NCI-H345 (cell line): ENCODE measurements at regions not wholly inside any gene's neighbourhood (a gene's known extent, or its start where the extent isn't known, plus 50 kb on each side); places are given as distances from the start of the nearest gene placed in this dataset.
"Not testable (repeated sequence)": the region's sequence is repeated elsewhere in the genome, so short reads cannot be mapped to it uniquely, and the experiment has no call there.

Source experiments
- DNase-seq: peaks from one replicate; lab custom pipeline; 2025; lab: John Stamatoyannopoulos, UW

DNA sequence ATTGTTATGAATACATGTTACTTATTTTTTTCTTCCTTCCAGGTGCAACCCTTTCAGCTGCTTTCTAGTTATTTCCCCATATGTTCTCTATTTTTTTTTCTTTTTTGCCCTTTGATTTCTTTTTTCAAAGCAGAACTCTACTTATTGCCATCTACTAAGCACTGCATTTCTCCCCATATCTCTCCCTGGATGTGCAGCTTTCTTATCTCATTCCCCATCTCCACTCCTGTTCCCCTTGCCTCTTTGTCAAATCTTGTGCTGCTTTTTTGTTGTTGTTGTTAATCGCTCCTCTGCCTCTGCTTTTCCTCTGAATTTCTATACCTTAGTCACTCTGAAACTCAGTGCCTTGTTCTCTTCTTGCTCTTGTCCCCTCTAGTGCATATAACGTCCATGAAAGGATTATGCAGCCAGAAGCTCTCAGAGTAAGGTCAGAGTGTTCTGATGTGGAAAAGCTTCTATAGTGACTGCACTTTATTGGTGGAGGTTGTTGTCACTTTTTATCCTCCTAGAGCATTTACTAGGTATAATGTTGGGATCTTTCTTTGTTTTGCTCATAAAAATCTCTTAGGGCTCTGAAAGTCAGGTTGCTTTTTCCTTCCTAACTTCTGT, 51.1 kb upstream of the JADE1 start:
- DNase-seq, result no peak

DNA sequence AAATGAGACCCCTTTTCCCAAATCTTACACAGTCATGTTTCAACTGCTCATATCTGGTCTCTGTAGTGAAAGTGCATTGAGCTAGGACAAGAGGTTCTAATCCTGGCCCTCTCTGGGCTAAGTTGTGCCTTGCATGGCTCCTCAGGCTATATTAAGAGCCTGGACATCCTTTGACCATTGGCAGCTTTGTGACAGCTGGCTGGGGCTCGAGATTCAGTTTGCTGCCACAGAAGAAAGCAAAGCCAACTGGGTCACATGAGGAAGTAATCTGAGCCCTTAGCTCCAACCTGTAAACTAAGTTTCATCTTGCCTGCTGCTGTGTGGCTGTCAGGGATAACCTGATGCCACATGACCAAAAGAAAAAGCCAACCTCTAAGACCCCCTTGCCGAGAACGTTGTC, 51.8 kb upstream of the JADE1 start:
- DNase-seq, result no peak

DNA sequence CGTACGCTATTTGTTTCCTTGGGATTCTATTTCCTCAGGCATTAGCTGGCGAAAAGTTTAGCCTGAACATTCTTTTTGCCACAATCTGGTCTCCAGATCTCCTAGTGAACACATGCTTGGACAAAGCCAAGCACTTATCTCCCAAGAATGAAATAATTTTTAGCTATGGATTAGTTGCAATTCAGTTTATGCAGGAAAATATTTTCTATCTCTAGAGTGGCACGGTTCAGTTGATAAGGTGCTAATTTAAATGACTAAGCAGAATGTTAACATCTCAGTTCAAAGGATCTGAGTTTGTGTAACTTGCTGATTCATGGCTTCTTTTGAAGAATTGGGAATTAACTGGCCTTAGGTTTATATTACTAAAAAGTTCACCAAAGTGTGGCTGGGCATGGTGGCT, 58.1 kb upstream of the JADE1 start:
- no peak for DNase-seq

DNA sequence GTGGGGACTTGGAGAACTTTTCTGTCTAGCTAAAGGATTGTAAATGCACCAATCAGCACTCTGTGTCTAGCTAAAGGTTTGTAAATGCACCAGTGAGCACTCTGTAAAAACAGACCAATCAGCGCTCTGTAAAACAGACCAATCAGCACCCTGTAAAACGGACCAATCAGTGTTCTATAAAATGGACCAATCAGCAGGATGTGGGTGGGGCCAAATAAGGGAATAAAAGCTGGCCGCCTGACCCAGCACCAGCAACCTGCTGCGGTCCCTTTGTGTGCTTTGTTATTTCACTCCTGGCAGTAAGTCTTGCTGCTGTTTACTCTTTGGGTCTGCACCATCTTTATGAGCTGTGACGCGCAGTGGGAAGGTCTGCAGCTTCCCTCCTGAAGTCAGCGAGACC, 67.8 kb upstream of the JADE1 start:
- not testable (repeated sequence) for DNase-seq

DNA sequence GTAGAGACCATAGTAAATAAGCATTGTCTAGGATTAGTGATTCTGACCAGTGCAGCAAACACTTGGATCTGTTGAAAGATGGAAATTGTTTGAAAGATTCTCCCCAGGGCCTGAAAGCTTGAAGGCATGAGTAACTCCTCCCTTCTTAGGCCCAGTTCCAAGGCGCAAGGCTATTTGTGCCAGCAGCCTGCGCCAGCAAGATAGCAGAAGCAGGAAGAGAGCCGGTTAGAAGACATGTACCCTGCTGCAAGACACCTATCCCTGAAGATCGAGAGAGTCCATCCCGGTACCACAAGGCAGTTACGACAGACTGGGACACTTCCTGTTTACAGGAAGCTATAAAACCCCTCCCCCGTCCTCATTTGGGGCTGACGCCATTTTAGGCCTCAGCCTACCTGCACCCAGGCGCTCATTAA, 72.4 kb upstream of the JADE1 start:
- no peak for DNase-seq

DNA sequence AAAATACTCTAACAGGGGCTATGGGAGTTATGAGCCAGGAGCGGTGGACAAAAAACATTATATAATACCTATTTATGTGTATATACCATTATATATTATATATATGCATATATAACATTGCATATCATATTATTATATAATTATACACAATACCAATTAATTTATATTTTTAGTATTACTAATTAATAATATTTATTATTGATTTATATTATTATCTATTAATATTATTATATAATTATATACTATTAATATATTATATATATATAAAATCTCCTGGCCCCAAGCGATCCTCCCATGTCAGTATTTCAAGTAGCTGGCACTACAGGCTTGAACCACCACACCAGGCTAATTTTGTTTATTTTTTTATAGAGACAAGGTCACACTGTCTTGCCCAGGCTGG, 73.8 kb upstream of the JADE1 start:
- no peak for DNase-seq

DNA sequence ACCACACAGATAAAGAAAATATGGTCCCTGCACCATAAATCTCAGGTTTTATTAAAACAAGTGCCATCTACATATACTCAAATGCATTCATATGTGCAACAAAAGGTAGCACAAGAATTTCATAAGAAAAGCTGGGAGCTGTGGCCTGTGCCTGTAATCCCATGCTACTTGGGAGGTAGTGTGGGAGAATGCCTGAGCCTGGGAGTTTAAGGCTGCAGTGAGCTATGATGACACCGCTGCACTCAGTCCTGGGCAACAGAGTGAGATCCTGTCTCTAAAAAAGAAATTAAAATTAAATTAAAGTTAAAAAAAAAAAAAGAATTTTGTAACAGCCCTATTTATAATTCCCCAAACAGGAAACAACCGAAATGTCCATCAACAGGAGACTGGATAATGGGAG, 81.3 kb upstream of the JADE1 start:
- no peak for DNase-seq

DNA sequence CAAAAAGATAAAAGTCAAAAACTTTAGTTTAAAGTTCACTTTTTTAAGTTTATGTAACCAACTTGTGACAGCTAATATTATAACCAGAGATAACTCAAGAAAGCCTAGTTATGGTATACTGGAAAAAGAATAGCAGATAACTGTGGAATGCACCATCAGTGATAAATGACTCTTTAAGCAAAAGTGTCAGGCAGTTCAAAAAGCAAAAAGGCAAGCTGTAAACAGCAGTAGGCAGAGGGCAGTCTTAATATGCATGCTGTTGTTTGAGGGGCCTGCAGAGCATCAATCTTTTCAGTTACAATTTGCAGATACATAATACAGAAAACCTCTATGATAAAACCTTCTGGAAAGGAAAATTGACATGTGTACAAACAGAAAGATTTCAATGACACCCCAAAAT, 81.8 kb upstream of the JADE1 start:
- no peak for DNase-seq

DNA sequence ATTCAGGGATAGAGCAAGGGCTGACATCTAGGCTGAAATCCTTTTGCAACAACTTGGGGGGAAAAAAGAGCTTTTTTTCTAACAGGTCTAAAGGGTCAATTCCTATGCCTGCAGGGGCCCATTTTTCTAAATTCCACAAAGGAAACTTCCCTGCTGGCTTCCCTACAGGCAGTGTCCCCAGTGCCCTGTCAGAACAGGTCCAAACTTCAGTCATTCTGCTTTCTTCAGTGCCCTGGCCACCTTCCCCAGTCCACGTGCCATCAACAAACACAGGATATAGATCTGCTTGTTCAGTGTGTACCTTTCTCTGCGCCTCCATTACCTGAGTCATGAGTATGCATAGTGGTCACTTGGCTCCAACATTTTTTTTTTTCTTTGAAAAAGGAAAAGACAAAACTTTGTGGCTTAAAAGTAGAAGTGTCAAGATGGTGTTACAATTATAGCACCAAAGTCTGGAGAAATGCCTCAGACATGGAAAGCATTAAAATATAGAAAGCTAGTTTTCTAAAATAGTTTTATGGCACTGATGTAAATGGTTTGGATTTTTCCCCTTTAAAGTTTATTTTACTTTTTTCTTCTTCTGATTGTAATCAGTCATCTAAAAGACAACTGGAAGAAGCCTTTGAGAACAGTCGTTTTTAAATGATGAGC, 84.0 kb upstream of the JADE1 start:
- no peak for DNase-seq

DNA sequence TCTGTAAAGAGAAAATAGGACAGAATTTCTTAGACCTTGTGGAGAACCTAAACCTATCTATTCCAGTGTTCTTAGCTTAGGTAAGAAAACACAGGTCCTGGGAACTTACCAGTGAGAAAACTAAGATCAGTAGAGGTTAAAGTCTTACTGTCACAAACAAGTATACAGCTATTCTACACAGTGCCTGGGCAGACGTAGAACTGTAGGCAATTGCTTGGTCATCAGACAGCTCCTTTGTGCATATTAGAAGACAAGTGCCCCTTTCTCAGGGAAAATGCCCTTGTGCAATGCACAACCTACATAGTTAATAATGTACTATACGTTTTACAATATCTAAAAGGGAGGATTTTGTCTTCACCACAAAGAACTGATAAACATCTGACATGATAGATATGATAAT, 86.6 kb upstream of the JADE1 start:
- DNase-seq, result no peak

DNA sequence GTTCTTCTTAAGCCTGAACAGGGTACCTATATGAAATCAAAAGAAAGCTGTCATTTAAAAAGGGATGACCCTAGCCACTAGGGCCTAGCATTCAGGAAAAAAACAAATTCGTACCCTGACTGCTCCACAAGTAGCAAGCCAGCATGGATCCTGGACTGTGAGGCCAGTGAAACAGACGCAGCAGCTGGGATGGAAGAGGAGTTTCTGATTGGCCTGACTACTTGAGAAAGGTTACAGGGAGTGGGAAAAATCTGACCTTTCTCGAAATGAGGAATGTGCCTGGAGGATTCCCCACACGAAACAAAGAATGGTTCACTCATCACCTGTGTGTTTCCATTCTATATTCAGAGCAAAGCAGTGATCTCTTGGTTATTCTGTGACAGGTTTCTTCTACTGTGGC, 87.6 kb upstream of the JADE1 start:
- no peak for DNase-seq

DNA sequence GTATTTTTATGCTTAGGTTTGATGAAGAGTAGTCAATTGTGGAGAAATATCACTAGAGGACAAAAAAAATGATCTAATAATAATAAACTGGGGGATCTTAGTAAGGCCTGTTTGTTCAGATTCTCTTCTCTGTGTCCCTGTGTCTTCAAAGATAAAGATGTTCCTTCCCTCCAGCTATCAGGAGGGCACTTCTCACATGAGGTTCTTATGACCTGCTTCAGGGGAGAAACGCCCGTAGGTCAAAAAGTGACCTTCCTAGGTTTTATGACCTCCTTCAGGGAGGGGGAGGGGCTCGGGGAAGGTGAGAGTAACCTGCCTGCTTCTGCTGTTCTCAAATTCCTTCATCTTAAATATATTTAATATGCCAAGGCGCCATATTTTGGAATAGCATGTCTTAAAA, 89.2 kb upstream of the JADE1 start:
- DNase-seq, result no peak

DNA sequence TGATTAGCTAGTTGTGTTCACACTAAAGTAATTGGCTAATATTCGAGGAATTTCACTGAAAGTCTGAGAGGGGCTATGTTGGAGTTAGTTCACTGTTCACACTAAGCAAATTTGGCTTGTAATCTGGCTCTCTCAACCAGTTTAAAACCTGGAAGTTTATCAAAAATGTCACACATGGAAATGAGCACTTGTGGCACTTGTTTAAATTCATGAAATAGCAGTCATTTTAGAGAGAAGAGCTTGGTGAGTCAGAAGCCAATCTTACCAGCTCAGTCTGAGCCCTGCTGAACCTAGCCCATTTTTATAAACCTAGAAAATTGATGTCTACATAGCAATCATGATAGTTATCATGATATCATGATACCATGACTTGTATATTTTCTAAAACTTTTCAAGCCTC, 90.7 kb upstream of the JADE1 start:
- no peak for DNase-seq

DNA sequence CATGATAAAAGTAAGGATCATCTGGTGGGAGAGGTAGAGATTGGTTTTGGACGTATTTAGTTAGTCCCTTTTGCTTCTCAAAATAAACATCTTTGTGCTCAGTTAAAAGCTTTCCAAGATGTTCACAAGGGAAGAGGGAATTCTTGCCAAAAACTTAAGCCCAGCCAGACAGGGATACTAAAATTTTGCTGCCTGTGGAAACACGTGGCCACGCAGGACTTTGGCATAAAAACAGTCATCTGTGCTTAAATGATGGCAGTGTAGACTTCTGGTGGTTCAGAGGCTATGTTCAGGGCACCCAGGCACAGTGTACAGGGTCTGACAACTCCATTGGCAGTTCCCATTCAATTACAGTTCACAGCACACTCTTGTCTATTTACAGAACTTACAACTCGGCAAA, 93.2 kb upstream of the JADE1 start:
- DNase-seq, result no peak

DNA sequence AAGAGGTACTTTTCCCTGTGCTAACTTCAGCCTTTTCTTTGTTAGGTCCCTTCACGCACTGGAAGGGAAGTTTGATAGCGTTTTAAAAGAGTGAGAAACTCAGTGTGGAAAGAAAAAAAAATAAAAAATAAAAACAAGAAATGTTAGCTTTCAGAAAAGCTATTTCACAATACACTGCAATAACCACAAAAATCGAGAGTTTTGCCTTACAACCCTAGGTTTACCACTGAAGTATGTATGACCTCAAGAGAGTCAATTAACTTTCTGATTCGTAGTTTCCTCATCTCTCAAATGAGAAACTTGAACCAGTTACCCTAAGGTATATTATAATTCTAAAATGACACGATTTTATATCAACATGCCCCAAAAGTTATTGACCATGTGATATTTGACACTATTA, 93.9 kb upstream of the JADE1 start:
- no peak for DNase-seq

DNA sequence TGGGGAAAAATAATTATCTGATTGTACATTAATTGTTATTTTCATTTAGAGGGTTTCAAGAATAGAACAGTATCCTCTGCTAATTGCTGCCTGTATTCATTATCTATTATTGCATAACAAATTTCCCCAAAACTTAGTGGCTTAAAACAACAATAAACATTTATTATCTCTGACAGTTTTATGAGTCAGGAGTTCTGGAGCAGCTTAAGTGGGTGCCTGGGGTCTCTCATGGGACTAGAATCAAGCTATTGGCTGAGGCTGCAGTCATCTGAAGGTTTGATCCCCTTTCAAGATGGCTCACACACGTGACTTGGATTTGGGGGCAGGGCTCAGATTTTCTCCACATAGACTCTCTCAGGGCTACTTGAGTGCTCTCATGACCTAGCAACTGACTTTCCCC, 98.1 kb upstream of the JADE1 start:
- no peak for DNase-seq

DNA sequence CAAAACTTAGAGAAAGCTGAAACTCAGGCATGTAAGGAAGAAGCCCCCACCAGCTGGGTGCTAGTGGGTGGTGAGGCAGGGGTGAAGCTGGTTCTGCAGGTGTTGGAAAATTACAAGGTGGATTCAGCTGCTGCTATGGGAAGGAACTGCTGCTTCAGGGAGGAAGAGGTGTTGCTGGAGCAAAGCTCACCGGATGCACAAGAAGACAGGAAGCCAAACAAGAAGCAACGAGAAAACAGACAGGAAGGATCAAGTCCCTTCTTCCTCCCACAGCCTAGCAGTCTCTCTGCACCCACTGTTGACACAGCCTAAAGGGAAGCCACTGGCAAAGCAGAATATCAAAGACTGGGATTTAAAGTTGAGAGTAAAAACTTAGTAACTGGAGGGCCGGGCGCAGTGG, 100.2 kb upstream of the JADE1 start:
- DNase-seq, result no peak

DNA sequence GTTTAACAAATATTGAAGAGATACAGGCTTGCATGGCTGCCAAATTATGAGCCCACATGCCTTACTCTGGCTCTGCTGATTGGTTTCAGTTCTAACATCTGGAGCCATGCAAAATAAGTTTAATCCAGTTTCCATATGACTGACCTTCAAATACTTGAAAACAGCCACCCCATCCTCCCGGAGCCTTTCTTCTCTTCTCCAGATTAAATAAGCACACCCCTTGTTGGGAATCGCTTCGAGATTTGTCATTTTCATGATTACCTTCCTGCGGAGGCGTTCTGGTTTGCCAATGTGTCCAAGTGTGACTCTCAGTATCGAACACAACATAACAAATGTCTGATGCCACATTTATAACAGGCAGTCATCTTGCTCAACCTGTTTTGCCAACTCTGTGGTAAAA, 101.6 kb upstream of the JADE1 start:
- DNase-seq, result no peak

DNA sequence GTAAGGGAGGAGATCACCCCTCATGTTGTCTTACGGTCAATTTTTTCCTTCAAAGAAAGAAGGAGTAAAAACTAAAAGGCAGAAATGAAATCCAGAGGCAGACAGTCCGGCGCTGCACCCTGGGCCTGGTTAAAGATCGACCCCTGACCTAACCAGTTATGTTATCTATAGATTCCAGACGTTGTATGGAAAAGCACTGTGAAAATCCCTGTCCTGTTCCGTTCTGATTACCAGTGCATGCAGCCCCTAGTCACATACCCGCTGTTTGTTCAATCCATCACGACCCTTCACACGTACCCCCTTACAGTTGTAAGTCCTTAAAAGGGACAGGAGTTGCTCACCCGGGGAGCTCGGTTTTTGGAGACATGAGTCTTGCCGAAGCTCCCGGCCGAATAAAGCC, 105.6 kb upstream of the JADE1 start:
- DNase-seq, result no peak

DNA sequence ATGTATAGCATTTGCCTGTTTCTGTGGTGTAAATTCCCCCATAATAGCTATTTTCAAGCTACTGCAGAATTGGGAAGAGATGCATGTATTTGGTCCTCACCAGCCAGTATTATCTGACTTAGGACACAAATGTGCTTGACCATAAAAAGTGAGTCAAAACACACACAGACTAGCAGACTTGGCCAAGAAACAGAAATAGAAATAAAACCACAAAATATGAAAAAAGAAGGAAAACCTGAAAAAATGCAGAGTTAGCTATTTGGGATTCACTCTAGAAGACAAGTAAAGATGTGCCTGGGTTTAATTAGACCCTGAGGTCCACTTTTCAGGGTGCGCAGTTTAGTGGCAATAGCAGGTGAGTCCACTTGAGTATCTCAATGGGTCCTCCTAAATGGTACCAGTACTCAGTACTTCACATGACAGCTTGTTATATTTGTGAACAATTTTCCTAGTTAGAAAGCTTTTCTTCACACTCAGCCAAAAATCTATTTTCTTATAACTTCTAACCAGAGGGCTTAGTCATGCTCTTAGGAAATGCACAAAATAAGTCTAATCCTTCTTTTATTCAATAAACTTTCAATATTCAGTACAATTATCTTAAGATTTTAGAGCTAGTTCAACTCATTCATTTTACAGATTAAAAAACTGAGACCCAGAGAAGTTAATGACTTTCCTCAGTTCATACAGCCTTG, 108.7 kb upstream of the JADE1 start:
- no peak for DNase-seq

DNA sequence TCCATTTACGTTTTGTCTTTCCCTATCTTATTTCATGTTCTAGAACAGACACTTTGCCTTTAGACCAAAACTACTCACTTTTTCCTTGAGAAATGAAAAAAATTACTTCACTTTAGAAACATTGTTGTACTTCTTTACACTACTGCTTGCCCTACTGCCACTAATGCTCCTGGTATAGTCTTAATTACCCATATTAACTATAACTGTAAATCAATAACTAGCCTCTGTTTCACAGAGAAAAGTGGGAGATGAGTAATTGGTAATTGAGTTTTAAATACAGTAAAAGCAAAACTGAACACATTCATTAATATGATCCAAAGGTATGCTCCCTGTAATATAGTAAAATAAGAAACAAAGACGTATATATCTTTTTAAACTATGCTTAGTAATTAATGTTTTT, 111.1 kb upstream of the JADE1 start:
- no peak for DNase-seq

DNA sequence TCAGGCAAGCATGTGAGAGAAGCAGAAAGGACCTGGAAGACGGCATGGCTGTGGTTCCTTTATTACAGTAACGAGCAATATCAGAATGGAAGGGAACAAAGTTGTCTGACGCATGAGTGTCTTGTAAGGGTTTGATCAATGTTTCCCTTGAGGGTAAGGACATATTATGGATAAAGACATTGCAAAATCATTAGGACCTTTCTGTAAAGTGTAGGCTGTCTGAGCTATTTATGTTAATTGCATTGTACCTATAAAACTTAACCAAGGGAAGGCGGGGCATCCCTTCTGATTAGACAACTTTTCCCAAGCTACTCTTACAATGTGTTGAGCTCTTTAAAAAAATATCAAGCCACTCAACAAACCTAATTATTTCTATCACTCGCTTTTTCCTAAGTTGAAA, 112.2 kb upstream of the JADE1 start:
- no peak for DNase-seq

DNA sequence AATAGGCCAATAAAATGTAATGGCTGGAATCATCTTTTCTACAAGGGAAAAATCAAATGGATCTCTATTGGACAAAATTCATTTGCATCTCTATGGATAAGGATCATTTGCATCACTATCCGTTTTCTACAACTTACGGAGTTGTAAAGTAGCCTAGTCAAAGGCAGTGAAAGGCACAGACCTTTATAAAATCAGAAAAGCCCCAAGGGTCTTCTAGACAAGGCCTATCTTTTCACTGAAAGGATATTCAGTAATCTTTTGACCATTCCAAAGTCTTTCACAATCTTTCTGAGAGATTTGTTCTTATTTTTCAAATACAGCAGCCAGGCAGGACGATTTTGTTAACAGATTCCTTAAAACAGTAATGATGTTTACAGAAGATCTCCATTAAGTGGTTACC, 119.5 kb upstream of the JADE1 start:
- DNase-seq, result no peak
